KMS-11 (cell line): ENCODE measurements at regions not wholly inside any gene's neighbourhood (a gene's known extent, or its start where the extent isn't known, plus 50 kb on each side); places are given as distances from the start of the nearest gene placed in this dataset.

Experiments used
- H2AFZ ChIP-seq: fragments of 200-600 bp; sonication (generic); 2 replicates; pipeline ENCODE4 v1.6.1; 2016; ENCODE audit warnings: antibody characterized with exemption, mixed run types, low read depth
- H3K27ac ChIP-seq: fragments of 200-600 bp; sonication (generic); 2 replicates; pipeline ENCODE4 v1.6.1; 2016; ENCODE audit warnings: mild to moderate bottlenecking, mixed run types
- H3K27me3 ChIP-seq: fragments of 200-600 bp; sonication (generic); 2 replicates; pipeline ENCODE4 v1.6.1; 2017; ENCODE audit warnings: mild to moderate bottlenecking, low read depth, mixed run types, moderate library complexity; ENCODE audit not compliant: insufficient read depth
- H3K36me3 ChIP-seq: fragments of 200-600 bp; sonication (generic); 2 replicates; pipeline ENCODE4 v1.6.1; 2017; ENCODE audit warnings: mild to moderate bottlenecking, mixed run types; ENCODE audit not compliant: insufficient read depth
- H3K4me1 ChIP-seq: fragments of 200-600 bp; sonication (generic); 2 replicates; pipeline ENCODE4 v1.6.1; 2016; ENCODE audit warnings: mild to moderate bottlenecking, low read depth, mixed run types; ENCODE audit not compliant: poor library complexity, severe bottlenecking
- H3K4me2 ChIP-seq: fragments of 200-600 bp; sonication (generic); 2 replicates; pipeline ENCODE4 v1.7.0; 2016; ENCODE audit warnings: mild to moderate bottlenecking, mixed run types
- H3K4me3 ChIP-seq: fragments of 200-600 bp; sonication (generic); IDR thresholded peaks from 2 replicates; pipeline ENCODE4 v1.6.1; 2017; ENCODE audit warnings: low read depth, low read length, mixed read lengths; ENCODE audit not compliant: insufficient read depth
- H3K79me2 ChIP-seq: fragments of 200-600 bp; sonication (generic); 2 replicates; pipeline ENCODE4 v1.6.1; 2016; ENCODE audit warnings: low read depth, mixed run types; ENCODE audit not compliant: insufficient read depth
- H3K9ac ChIP-seq: fragments of 200-600 bp; sonication (generic); 2 replicates; pipeline ENCODE4 v1.6.1; 2016; ENCODE audit warnings: mild to moderate bottlenecking, mixed run types
- H4K20me1 ChIP-seq: fragments of 200-600 bp; sonication (generic); 2 replicates; pipeline ENCODE4 v1.6.1; 2016; ENCODE audit warnings: mild to moderate bottlenecking, mixed run types; ENCODE audit not compliant: insufficient read depth
- TF ChIP-seq, protein P1 (sequence below): fragments of 200-600 bp; sonication (generic); conservative IDR thresholded peaks from 2 replicates; pipeline ENCODE4 v1.6.1; 2017; ENCODE audit warnings: low read depth, mild to moderate bottlenecking, antibody characterized with exemption, low read length, moderate library complexity, mixed read lengths

DNA sequence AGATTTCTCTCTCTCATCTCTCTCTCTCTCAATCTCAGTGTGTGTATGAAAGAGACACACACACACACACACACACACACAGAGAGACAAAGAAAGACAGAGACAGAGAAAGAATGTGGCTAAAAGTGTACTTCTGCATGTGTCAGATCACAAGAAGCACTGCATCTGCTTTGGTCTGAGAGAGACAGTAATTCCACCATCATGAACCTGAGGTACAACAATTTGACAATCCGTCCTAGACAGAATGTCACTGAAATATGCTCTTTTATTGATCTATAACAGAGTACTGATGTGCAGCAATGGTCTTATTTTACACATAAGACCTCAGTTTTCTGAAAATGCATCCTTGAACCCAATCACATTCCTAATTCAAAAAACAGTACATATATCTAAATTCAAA is 576.2 kb upstream of the SMIM31 start:
- H3K79me2 ChIP-seq, result no peaks in the 10 kb centered on the region
- H3K4me1 ChIP-seq, result no peaks in the 10 kb centered on the region
- H3K27me3 ChIP-seq, result no peaks in the 10 kb centered on the region
- no peaks in the 10 kb centered on the region for H3K36me3 ChIP-seq
- H3K4me3 ChIP-seq, result no peak overlapping the region
- TF ChIP-seq, protein P1, sequence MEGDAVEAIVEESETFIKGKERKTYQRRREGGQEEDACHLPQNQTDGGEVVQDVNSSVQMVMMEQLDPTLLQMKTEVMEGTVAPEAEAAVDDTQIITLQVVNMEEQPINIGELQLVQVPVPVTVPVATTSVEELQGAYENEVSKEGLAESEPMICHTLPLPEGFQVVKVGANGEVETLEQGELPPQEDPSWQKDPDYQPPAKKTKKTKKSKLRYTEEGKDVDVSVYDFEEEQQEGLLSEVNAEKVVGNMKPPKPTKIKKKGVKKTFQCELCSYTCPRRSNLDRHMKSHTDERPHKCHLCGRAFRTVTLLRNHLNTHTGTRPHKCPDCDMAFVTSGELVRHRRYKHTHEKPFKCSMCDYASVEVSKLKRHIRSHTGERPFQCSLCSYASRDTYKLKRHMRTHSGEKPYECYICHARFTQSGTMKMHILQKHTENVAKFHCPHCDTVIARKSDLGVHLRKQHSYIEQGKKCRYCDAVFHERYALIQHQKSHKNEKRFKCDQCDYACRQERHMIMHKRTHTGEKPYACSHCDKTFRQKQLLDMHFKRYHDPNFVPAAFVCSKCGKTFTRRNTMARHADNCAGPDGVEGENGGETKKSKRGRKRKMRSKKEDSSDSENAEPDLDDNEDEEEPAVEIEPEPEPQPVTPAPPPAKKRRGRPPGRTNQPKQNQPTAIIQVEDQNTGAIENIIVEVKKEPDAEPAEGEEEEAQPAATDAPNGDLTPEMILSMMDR, result no peak
- H4K20me1 ChIP-seq, result no peaks in the 10 kb centered on the region
- no peak overlapping the region for H3K4me2 ChIP-seq
- no peak overlapping the region for H2AFZ ChIP-seq
- no peak overlapping the region for H3K27ac ChIP-seq
- no peak overlapping the region for H3K9ac ChIP-seq

DNA sequence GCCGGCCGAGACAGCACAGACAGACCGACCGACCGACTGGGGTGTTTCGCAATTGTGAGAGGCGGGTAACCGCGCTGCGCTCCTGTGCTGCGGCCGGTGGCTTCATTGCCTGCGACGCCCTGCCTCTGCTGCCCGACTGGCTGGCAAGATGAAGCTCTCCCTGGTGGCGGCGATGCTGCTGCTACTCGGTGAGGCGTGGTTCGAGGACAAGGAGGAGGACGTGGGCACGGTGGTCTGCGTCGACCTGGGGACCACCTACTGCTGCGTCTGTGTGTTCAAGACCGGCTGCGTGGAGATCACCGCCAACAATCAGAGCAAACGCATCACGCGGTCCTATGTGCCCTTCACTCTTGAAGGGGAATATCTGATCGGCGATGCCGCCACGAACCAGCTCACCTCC is 565.7 kb upstream of the SMIM31 start:
- Histone ChIP-seq H3K27me3 (no peaks in the 10 kb centered on the region), H3K4me2 (no peak overlapping the region), H3K27ac (no peak overlapping the region), H3K4me1 (peaks cover 15% of the 10 kb centered on the region), H3K9ac (no peak overlapping the region), H3K79me2 (no peaks in the 10 kb centered on the region), H4K20me1 (no peaks in the 10 kb centered on the region), H3K4me3 (no peak overlapping the region), H2AFZ (no peak overlapping the region), H3K36me3 (no peaks in the 10 kb centered on the region)
- TF ChIP-seq, protein P1, result no peak

DNA sequence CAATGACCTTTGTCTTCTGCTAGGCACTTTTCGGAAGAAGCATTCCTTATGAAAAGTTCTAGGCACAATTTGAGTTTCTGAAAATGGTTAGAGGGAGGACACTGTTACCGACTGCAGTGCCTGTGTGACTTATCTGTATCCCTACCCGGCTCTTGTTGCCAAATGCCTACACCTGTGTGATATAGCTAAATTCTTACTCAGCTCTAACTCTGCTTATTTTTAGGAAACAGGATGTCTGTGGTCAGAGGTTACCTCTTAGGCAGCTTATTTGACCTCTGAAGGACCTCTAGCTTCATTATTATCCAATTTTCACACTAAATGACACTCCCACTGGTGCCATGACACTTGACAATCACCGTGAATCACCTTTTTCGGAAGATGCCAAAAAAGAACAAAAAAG is 561.1 kb upstream of the SMIM31 start:
- Histone ChIP-seq H3K4me1 (peaks cover 25% of the 10 kb centered on the region), H3K27me3 (no peaks in the 10 kb centered on the region), H3K27ac (no peak overlapping the region), H3K4me3 (no peak overlapping the region), H3K4me2 (peak overlapping the region; percentile 25; the same call in 1 of the 2 replicates), H3K36me3 (no peaks in the 10 kb centered on the region), H2AFZ (no peak overlapping the region), H4K20me1 (no peaks in the 10 kb centered on the region), H3K79me2 (no peaks in the 10 kb centered on the region), H3K9ac (no peak overlapping the region)
- TF ChIP-seq, protein P1, result no peak

DNA sequence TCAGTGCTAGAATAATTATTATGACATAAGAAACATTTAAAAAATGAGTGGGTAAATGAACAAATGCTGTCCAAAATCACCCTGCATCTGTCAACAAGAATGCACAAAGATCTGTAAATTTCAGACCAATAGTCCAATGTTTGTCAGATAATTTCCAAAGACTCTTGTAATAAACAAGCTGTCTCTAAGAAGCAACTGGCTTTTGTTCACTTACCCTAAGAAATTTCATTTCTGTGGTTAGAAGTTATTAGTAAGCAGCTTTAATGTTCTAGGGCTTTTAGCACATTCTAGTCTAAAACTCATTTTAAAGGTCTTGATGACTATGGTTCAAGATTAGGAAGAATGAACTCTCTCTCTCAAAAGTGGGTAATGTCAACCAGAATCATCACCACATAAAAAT is 560.3 kb upstream of the SMIM31 start:
- H3K4me2 ChIP-seq, result peak overlapping the region; percentile 25; the same call in 1 of the 2 replicates
- H3K4me1 ChIP-seq, result peaks cover 25% of the 10 kb centered on the region
- no peaks in the 10 kb centered on the region for H3K27me3 ChIP-seq
- H3K4me3 ChIP-seq, result no peak overlapping the region
- H3K79me2 ChIP-seq, result no peaks in the 10 kb centered on the region
- no peak overlapping the region for H2AFZ ChIP-seq
- no peaks in the 10 kb centered on the region for H3K36me3 ChIP-seq
- H4K20me1 ChIP-seq, result no peaks in the 10 kb centered on the region
- H3K27ac ChIP-seq, result no peak overlapping the region
- H3K9ac ChIP-seq, result no peak overlapping the region
- TF ChIP-seq, protein P1, result no peak
